ENCODE measurements at regions not wholly inside any gene's neighbourhood (a gene's known extent, or its start where the extent isn't known, plus 50 kb on each side); places are given as distances from the start of the nearest gene placed in this dataset.

DNA sequence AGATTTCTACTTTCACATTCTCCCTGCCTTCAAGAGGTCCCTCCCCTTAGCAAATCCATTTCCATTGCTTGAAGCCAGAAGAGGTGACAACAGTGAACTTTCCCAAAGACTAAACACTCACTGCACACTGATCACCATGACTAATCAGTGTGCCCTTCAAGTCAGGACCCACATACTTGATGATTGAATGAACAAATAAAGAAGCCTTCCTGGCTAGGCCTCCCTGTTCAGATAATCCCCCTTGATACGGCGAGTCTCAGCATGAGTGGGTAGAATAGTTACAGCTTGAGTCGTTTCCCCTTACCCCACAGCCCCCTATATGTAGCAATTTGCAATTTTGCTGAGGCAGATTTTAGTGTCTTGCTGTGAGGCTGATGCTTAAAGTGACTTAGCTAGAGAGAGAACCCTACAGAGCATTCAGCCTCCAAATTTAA is 102.2 kb downstream of the UNC5CL start:
- DNase-seq = no peak

GRCh38 chr6:40933864-40934263 is 105.2 kb downstream of the UNC5CL start:
- no peak for DNase-seq

DNA sequence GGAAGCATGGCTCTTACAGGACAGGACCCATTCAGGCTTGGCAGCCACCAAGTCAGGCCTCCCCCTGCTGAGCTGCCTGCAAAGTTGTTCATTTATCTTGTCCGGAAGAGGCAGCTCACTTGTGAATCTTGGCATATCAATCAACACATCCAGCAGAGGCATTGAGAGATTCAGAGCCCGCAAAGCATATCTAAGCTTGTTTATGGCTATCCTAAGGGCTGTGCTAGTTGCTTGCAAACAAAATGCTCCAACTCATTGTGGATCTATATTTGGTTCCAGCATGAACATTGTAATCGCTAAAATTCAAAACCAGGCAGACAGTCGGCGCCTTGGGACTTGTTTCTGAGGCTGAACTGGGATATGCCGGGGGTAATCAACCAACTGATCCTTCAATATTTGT is 106.1 kb downstream of the UNC5CL start:
- DNase-seq = no peak

- DNase-seq = no peak
Measured at GRCh38 chr6:40932366-40932765, 106.7 kb downstream of the UNC5CL start.

GRCh38 chr6:40931931-40932330 is 107.1 kb downstream of the UNC5CL start:
- no peak for DNase-seq

- DNase-seq = no peak
Measured at GRCh38 chr6:40930555-40930954, 108.5 kb downstream of the UNC5CL start.

DNA sequence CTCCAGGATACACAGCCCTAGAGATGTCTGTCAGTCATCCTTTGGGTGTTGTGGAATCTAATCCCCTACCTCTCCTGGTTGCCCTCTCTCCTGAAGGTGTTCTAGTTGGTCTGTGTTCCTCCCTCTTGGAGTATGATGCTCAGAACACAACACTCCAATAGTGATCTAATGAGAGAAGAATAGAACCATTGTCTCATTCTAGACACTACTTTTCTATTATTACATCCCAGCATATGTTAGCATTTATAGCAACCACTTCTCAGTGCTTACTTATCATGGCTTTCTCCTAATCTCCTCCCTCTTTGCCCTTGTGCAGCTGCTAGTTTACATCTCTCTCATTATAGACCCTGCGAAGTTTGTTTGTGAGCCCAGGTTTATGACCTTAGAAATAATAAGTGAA is 109.0 kb downstream of the UNC5CL start:
- DNase-seq = no peak

- DNase-seq = no peak
Measured at GRCh38 chr6:40929176-40929575, 109.8 kb downstream of the UNC5CL start.

- DNase-seq = no peak
Measured at GRCh38 chr6:40928763-40929162, 110.3 kb downstream of the UNC5CL start.

DNA sequence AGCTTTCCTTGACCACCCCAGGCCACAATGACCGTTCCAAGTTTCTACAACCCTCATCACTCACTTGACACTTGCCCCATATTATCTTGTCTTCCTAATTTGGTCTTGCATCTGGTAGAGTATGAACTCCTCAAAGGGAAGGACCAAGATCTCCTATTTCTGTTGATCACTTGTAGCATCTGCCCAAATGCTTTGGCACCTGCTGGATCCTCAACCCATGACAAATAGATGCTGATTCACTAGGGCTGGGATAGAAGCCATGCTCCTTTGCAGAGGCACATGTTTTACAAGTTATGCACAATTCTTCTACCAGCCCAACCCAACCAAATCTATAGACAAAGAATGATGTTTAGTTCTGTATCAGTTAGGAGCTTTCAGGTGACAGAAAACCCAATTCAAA is 110.7 kb downstream of the UNC5CL start:
- no peak for DNase-seq

- no peak for DNase-seq
Measured at GRCh38 chr6:40925341-40925740, 113.7 kb downstream of the UNC5CL start.

- no peak for DNase-seq
Measured at GRCh38 chr6:40924839-40925238, 114.2 kb downstream of the UNC5CL start.

DNA sequence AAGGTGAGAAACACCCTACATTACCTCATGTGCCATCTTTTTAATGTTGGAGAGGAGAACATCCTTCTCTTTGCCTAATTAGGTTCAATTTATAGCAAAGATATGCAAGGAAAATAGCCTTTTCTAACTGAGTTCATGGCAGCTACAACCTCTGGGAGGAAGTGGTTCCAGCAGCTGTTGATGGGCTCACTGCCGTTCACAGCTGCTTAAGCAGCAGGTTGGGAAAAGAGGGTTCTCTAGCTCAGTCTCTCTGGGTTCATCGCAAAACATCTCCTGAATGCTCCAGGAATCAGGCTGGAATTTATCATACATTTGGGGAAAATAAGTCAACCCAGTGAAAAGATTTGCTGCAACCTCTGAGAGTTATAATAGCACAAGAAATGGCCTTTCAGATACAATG is 115.1 kb downstream of the UNC5CL start:
- no peak for DNase-seq

- DNase-seq = no peak
Measured at GRCh38 chr6:40923326-40923725, 115.7 kb downstream of the UNC5CL start.

DNA sequence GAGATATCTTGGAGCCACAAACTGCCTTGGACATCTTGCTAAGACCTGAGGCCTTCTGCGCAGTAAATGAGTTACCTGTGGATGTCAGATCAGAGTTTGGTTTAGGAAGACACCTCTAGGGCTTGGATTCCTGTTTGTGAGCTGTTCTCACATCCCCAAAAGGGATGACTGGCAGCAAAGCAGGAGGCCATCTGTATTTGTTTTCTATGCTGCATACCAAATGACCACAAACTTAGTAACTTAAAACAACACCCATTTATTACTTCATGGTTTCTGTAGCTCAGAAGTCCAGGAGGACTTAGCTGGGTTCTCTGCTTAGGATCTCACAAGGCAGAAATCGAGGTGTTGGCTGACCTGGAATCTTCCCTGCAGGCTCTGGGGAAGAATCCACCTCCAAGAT is 116.7 kb downstream of the UNC5CL start:
- no peak for DNase-seq

DNA sequence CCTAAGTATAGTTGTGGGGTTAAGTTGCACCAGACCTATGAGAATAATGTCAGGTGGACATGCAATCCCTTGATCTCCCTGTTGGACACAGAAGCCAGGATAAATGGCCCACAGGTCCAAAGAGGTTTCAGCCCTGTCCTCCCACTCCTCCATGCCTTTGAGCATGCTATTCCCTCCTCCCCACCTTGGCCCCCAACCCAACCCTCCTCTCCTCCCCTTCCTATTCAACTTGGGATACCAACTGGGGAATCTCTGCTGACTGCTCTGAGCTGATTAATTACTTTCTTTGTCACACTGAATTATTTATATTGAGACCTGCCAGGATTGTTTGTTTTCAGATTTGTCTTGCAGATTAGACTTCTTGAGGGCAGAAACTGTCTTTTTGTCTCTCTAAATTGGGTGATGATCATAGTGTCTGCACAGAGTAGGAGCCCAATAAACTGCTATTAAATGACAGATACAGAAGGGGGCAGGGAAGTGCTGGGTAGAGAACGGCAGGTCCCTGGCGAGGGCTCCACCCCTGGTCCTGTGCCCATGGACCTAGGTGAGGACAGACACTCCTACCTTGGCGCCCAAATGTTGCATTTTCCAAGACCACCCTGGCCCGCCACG is 120.9 kb downstream of the UNC5CL start:
- no peak for DNase-seq

DNA sequence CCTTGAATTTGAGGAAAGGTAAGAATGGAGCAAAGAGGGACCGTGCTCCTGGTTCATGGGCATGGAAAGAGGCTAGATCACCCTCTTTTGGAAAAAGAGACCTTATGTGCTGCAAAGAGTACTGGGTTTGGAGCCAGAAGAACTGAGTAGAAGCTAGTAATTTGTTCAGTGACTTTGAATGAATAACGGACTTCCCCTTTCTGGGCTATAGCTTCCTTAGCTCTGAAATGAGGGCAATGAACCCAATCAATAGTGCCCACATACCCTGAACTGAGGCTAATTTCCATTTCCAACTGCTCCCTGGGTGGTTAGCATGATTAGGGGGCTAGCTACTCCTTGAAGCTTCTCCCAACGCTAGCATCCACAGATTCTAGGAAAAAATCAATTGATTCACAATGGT is 121.4 kb downstream of the UNC5CL start:
- no peak for DNase-seq

DNA sequence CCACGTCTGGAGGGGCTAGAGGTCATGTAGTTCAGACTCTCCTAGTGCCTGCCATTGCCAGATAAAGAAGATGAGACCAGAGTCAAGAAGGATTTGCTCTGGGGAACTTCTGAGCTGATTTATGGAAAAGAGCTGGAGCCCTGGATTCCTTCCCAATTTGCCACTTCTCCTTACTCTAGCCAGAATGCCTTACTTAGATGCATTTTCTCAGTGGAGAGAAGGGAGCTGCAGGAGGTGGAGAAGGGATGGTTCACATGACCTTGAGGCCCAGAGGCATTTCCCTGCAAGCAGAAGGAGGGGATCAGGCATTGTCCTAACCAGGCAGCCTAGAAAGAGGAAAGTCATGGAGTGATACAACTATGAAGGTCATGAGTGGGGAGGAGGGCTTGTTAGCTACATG is 122.2 kb downstream of the UNC5CL start:
- DNase-seq = no peak

GRCh38 chr6:40915165-40915564 is 123.9 kb downstream of the UNC5CL start:
- DNase-seq = no peak

GRCh38 chr6:40914005-40914404 is 125.0 kb downstream of the UNC5CL start:
- no peak for DNase-seq

DNA sequence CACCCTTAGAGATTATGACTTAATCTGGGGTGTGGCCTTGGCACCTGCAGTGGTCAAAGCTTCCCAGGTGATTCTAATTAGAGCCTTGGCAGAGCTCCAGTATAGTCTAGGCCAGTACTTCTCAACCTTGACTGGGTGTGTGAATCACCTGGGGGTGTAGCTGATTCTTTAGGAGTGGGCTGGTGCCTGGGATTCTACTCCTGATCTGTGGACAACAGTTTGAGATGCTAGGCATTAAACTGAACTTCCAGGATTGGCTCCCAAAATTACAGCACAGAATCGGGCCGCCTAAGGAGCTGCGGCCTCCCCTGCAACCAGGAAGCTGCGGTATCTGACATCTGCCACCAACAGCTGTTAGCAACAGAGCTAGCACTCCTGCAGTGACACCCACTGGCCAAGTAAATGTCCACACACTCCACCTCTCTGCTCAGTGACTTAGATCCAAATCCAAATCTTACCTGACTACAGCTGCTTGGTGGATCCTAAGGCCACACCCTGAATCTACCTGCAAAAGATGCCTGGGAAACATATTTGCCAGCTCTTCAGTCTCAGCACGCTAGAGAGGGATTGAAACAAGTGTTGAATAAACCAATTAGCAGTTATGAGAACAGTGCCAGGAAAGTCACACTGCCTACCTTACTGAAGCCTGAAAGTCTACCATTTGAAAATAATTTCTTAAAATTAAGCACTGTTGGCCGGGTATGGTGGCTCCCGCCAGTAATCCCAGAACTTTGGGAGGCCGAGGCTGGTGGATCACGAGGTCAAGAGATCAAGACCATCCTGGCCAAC is 126.7 kb downstream of the UNC5CL start:
- peak; percentile 11 to 24 for DNase-seq

DNA sequence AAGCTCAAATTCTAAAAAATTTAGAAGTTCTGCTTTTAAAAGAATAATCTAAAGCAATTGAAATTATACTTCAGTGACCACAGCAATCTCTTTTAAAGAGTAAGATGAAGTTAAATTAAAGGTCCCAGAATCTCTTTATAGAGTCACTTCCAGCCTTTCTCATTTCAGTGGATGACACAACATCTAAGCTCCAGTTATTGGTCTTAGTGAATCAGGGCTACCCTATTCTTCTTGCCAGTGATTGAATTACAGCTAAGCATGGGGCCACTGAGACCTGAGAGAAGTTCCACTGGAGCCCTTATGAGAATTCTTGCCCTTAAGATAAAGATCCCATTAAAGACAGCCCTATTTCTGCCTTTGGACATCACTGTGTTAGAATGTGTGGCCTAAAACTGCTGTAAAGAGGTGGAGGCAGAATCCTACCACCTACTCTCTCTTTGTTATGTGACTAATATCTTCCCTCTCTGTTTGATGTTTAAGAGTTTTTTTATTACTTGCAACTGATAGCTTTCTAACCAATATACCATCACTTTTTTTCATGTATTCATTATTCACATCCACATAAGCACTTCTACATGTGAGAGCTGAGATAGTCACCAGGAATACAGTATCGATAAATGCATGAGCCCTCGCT is 128.6 kb downstream of the UNC5CL start:
- no peak for DNase-seq

DNA sequence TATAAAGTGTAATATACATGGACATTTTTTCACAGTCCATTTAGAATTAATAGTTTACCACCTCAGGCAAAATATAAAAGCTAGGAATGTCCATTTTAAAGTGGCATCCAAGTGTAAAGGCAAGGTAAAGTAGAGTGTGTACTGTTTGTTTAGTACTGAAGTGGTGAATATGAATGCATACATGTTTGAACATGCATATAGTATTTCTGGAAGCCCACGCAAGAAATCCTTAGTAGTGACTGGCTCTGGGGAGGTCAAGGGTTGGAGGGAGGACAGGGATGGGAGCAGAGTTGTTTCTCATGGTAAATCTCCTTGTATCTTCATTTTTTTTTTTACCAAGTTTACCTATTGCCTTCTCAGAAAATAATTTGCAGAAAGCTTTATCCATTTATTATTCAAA is 129.2 kb downstream of the UNC5CL start:
- no peak for DNase-seq

GRCh38 chr6:40907198-40907701 is 131.8 kb downstream of the UNC5CL start:
- DNase-seq = no peak
